Erythroblast (primary cell): ENCODE measurements at regions not wholly inside any gene's neighbourhood (a gene's known extent, or its start where the extent isn't known, plus 50 kb on each side); places are given as distances from the start of the nearest gene placed in this dataset.

ENCODE experiments used
- GATA1 ChIP-seq: IDR thresholded peaks from 2 replicates; pipeline ENCODE4 v1.6.1; 2011; ENCODE audit warnings: low read depth, mild to moderate bottlenecking, control low read depth, low read length, moderate library complexity
- POLR2A ChIP-seq: IDR thresholded peaks from 2 replicates; pipeline ENCODE4 v1.6.1; 2011; ENCODE audit warnings: mild to moderate bottlenecking, low read length

- TF ChIP-seq POLR2A (no peak), GATA1 (no peak)
Observed at GRCh38 chr5:77139001-77139400, 51.9 kb upstream of the ZBED3 start.
